GM18861 (cell line): ENCODE measurements at regions not wholly inside any gene's neighbourhood (a gene's known extent, or its start where the extent isn't known, plus 50 kb on each side); places are given as distances from the start of the nearest gene placed in this dataset.

Source experiments
- ATAC-seq: cut with Tn5 transposase; IDR thresholded peaks from one replicate; pipeline ENCODE4 v1.9.1; 2021; ENCODE audit not compliant: unreplicated experiment

- no peak for ATAC-seq
These were observed 435.2 kb upstream of the MANEA start for GRCh38 chr6:95142101-95142500.

GRCh38 chr6:95142661-95143335 lies 434.5 kb upstream of the MANEA start:
- ATAC-seq, result no peak

- ATAC-seq, result no peak
These were observed 433.7 kb upstream of the MANEA start for GRCh38 chr6:95143408-95144180.

GRCh38 chr6:95145457-95145856 lies 431.9 kb upstream of the MANEA start:
- ATAC-seq, result no peak

- ATAC-seq, result no peak
These were observed 417.8 kb upstream of the MANEA start for GRCh38 chr6:95159557-95159956.

- ATAC-seq, result no peak
These were observed 407.6 kb upstream of the MANEA start for GRCh38 chr6:95169775-95170174.

- ATAC-seq, result no peak
These were observed 401.2 kb upstream of the MANEA start for GRCh38 chr6:95175927-95176675.

GRCh38 chr6:95185874-95186273 lies 391.5 kb upstream of the MANEA start:
- no peak for ATAC-seq

- no peak for ATAC-seq
These were observed 390.6 kb upstream of the MANEA start for GRCh38 chr6:95186710-95187109.

GRCh38 chr6:95197590-95197989 lies 379.7 kb upstream of the MANEA start:
- ATAC-seq, result no peak

- peak; percentile 98 for ATAC-seq
These were observed 374.1 kb upstream of the MANEA start for GRCh38 chr6:95203153-95203754.

- ATAC-seq, result no peak
These were observed 373.2 kb upstream of the MANEA start for GRCh38 chr6:95204178-95204577.

GRCh38 chr6:95208621-95209020 lies 368.7 kb upstream of the MANEA start:
- no peak for ATAC-seq

- no peak for ATAC-seq
These were observed 368.3 kb upstream of the MANEA start for GRCh38 chr6:95209074-95209473.

GRCh38 chr6:95216555-95216954 lies 360.8 kb upstream of the MANEA start:
- ATAC-seq, result no peak

GRCh38 chr6:95227351-95227750 lies 350.0 kb upstream of the MANEA start:
- ATAC-seq, result no peak

- no peak for ATAC-seq
These were observed 348.7 kb upstream of the MANEA start for GRCh38 chr6:95228636-95229035.

GRCh38 chr6:95230071-95230740 lies 347.1 kb upstream of the MANEA start:
- ATAC-seq, result no peak

GRCh38 chr6:95231416-95231815 lies 345.9 kb upstream of the MANEA start:
- ATAC-seq, result no peak

GRCh38 chr6:95232446-95232845 lies 344.9 kb upstream of the MANEA start:
- no peak for ATAC-seq

- ATAC-seq, result no peak
These were observed 343.5 kb upstream of the MANEA start for GRCh38 chr6:95233879-95234278.
